ENCODE measurements at regions not wholly inside any gene's neighbourhood (a gene's known extent, or its start where the extent isn't known, plus 50 kb on each side); places are given as distances from the start of the nearest gene placed in this dataset.

GRCh38 chr2:128715360-128715759, 396.7 kb upstream of the HS6ST1 start:
- DNase-seq, result no peak

- no peak for DNase-seq
Observed at GRCh38 chr2:128716299-128716721, 397.6 kb upstream of the HS6ST1 start.

- DNase-seq, result no peak
Observed at GRCh38 chr2:128717758-128718710, 399.4 kb upstream of the HS6ST1 start.

GRCh38 chr2:128720080-128721022, 401.7 kb upstream of the HS6ST1 start:
- no peak for DNase-seq

GRCh38 chr2:128721096-128721495, 402.4 kb upstream of the HS6ST1 start:
- DNase-seq, result no peak

- DNase-seq, result no peak
Observed at GRCh38 chr2:128722489-128722888, 403.8 kb upstream of the HS6ST1 start.

GRCh38 chr2:128724547-128724946, 405.9 kb upstream of the HS6ST1 start:
- no peak for DNase-seq

- no peak for DNase-seq
Observed at GRCh38 chr2:128724972-128725371, 406.3 kb upstream of the HS6ST1 start.

GRCh38 chr2:128726236-128726635, 407.6 kb upstream of the HS6ST1 start:
- DNase-seq, result no peak

- no peak for DNase-seq
Observed at GRCh38 chr2:128726911-128727310, 408.2 kb upstream of the HS6ST1 start.

- no peak for DNase-seq
Observed at GRCh38 chr2:128727404-128727803, 408.7 kb upstream of the HS6ST1 start.

- DNase-seq, result no peak
Observed at GRCh38 chr2:128727914-128728313, 409.2 kb upstream of the HS6ST1 start.

GRCh38 chr2:128729051-128729450, 410.4 kb upstream of the HS6ST1 start:
- DNase-seq, result no peak

- no peak for DNase-seq
Observed at GRCh38 chr2:128731994-128732650, 413.5 kb upstream of the HS6ST1 start.

- DNase-seq, result no peak
Observed at GRCh38 chr2:128732976-128733431, 414.3 kb upstream of the HS6ST1 start.

GRCh38 chr2:128733450-128733849, 414.8 kb upstream of the HS6ST1 start:
- no peak for DNase-seq

GRCh38 chr2:128734521-128735295, 416.0 kb upstream of the HS6ST1 start:
- DNase-seq, result peak in 1 of 2 donors; percentile 54

- no peak for DNase-seq
Observed at GRCh38 chr2:128735296-128735960, 416.8 kb upstream of the HS6ST1 start.

- DNase-seq, result no peak
Observed at GRCh38 chr2:128736046-128736688, 417.5 kb upstream of the HS6ST1 start.

GRCh38 chr2:128736689-128737545, 418.2 kb upstream of the HS6ST1 start:
- DNase-seq, result peak; percentile 36 to 65
